Effector memory CD4-positive, alpha-beta T cell (primary cell): ENCODE measurements at regions not wholly inside any gene's neighbourhood (a gene's known extent, or its start where the extent isn't known, plus 50 kb on each side); places are given as distances from the start of the nearest gene placed in this dataset.

Experiments used
- DNase-seq, 3 donors: peaks; one replicate each; pipeline ENCODE4 v3.0.0-alpha.2; 2020
- H3K27ac ChIP-seq: 2 replicates; pipeline ENCODE4 v1.7.0; 2013; ENCODE audit warnings: mild to moderate bottlenecking, low read length, moderate library complexity; ENCODE audit not compliant: insufficient read depth, poor library complexity, severe bottlenecking
- H3K27me3 ChIP-seq: replicated peaks from 2 replicates; pipeline ENCODE4 v1.7.0; 2013; ENCODE audit warnings: mild to moderate bottlenecking, low read length; ENCODE audit not compliant: insufficient read depth, control insufficient read depth, poor library complexity, severe bottlenecking
- H3K36me3 ChIP-seq: 2 replicates; pipeline ENCODE4 v1.7.0; 2013; ENCODE audit warnings: mild to moderate bottlenecking, low read length, moderate library complexity; ENCODE audit not compliant: control insufficient read depth, insufficient read depth
- H3K4me1 ChIP-seq: 2 replicates; pipeline ENCODE4 v1.7.0; 2013; ENCODE audit warnings: low read length, mild to moderate bottlenecking; ENCODE audit not compliant: control insufficient read depth, insufficient read depth, poor library complexity, severe bottlenecking
- H3K4me3 ChIP-seq: 2 replicates; pipeline ENCODE4 v1.7.0; 2013; ENCODE audit warnings: low read length, low read depth, mild to moderate bottlenecking; ENCODE audit not compliant: insufficient read depth, poor library complexity, severe bottlenecking
- H3K9me3 ChIP-seq: 2 replicates; pipeline ENCODE4 v1.7.0; 2013; ENCODE audit warnings: mild to moderate bottlenecking, low read length, moderate library complexity; ENCODE audit not compliant: control insufficient read depth

GRCh38 chr2:611519-611918 lies 65.7 kb downstream of the TMEM18 start:
- H3K27me3 ChIP-seq = no peaks in the 10 kb centered on the region

DNA sequence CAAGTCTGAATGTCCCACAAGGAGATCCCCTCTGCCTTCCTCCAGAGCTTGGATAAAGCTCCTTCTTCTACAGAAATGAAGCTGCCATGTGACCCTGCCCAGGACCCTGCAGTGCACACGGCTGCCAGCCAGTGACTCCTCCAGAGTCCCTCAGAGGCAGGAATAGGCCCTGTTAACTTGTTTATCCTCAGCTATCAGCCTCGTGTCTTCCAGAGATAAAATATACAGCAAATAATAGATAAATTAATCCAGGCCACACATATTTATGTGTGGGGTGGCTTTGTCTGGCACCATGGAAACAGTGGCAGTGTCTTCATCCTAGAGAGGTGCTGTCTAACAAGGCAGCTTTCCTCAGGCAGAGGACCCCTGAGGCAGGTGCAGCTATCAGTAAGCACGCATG lies 66.7 kb downstream of the TMEM18 start:
- no peak for DNase-seq
- Histone ChIP-seq H3K27me3 (no peaks in the 10 kb centered on the region), H3K9me3 (no peaks in the 10 kb centered on the region), H3K4me1 (no peaks in the 10 kb centered on the region), H3K27ac (no peak overlapping the region), H3K36me3 (no peaks in the 10 kb centered on the region), H3K4me3 (no peak overlapping the region)

More at GRCh38 chr2:611519-611918, 65.7 kb downstream of the TMEM18 start:
- H3K9me3 ChIP-seq = no peaks in the 10 kb centered on the region
- no peaks in the 10 kb centered on the region for H3K4me1 ChIP-seq
- no peak overlapping the region for H3K27ac ChIP-seq
- no peaks in the 10 kb centered on the region for H3K36me3 ChIP-seq
- no peak for DNase-seq
- H3K4me3 ChIP-seq = no peak overlapping the region

DNA sequence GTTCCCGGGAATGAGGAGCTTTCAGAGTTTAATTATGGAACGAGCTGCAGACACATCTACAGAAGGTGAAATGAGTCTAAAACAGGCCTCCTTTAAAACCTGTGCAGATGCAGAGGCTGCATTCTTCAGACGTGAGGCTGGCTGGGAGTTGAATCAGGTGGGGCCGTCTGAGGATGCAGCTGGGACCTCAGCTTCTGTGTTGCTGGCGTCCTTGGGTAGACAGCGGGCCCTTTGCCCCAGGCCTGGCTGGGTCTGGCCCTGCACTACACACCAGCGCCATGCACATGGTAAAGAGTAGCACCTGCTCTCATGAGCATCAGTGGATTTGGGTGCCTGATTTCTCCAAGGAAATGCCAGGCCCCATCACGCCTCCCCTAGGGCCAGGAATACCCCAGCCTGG lies 67.3 kb downstream of the TMEM18 start:
- Histone ChIP-seq H3K27me3 (no peaks in the 10 kb centered on the region), H3K27ac (no peak overlapping the region), H3K9me3 (no peaks in the 10 kb centered on the region), H3K36me3 (no peaks in the 10 kb centered on the region), H3K4me3 (no peak overlapping the region), H3K4me1 (no peaks in the 10 kb centered on the region)
- DNase-seq = no peak

GRCh38 chr2:609449-609848 lies 67.8 kb downstream of the TMEM18 start:
- Histone ChIP-seq H3K36me3 (no peaks in the 10 kb centered on the region), H3K9me3 (no peaks in the 10 kb centered on the region), H3K27ac (no peak overlapping the region), H3K4me3 (no peak overlapping the region), H3K27me3 (no peaks in the 10 kb centered on the region), H3K4me1 (no peaks in the 10 kb centered on the region)
- DNase-seq = no peak

GRCh38 chr2:608711-609110 lies 68.5 kb downstream of the TMEM18 start:
- Histone ChIP-seq H3K27ac (no peak overlapping the region), H3K4me3 (no peak overlapping the region), H3K9me3 (no peaks in the 10 kb centered on the region), H3K36me3 (no peaks in the 10 kb centered on the region), H3K27me3 (no peaks in the 10 kb centered on the region), H3K4me1 (no peaks in the 10 kb centered on the region)
- DNase-seq = no peak

GRCh38 chr2:608297-608696 lies 68.9 kb downstream of the TMEM18 start:
- Histone ChIP-seq H3K36me3 (no peaks in the 10 kb centered on the region), H3K27me3 (no peaks in the 10 kb centered on the region), H3K4me3 (no peak overlapping the region), H3K9me3 (no peaks in the 10 kb centered on the region), H3K27ac (no peak overlapping the region), H3K4me1 (no peaks in the 10 kb centered on the region)
- DNase-seq = no peak

DNA sequence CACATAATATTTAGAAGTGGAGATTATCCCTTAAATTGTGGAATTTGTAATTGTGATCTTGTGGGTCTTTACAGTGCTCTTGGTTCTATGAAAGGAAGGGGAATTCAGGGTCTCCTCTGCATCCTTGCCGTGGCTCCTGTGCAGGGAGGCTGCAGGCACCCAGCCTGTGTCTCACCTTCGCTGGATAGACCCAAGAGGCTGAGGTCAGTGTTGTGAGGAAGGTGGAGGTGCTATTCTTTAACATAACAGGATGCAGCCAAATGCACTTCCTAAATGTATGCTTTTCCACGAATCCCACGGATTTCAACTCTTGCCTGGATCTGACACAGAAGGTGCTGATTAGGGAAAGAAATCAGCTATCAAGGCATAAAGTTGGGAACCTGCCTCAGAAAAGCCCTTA lies 69.5 kb downstream of the TMEM18 start:
- Histone ChIP-seq H3K36me3 (no peaks in the 10 kb centered on the region), H3K4me3 (no peak overlapping the region), H3K9me3 (no peaks in the 10 kb centered on the region), H3K27me3 (no peaks in the 10 kb centered on the region), H3K27ac (no peak overlapping the region), H3K4me1 (no peaks in the 10 kb centered on the region)
- no peak for DNase-seq

DNA sequence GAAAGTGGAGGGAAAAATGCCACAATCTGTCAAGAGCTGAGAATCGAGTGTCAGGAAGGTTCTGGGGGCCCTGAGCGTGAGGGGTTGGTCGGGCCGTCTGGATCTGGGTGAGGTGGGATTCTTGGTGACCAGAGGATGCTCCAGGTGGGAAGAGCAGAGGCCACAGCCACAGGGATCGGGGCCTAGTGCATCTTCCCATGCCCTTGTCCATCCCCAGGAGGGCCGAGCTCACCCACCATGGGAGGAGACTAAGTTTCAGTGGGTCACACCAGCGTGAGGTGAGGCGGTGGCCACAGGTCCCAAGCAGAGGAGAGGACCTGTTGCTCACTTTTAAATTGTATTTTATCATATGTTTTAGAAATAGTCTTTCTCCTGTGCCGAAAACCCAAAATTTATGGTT lies 70.0 kb downstream of the TMEM18 start:
- Histone ChIP-seq H3K4me3 (no peak overlapping the region), H3K4me1 (no peaks in the 10 kb centered on the region), H3K36me3 (no peaks in the 10 kb centered on the region), H3K9me3 (no peaks in the 10 kb centered on the region), H3K27me3 (no peaks in the 10 kb centered on the region), H3K27ac (no peak overlapping the region)
- DNase-seq = no peak

- H3K4me3 ChIP-seq = no peak overlapping the region
- H3K4me1 ChIP-seq = no peaks in the 10 kb centered on the region
- H3K27ac ChIP-seq = no peak overlapping the region
- no peaks in the 10 kb centered on the region for H3K27me3 ChIP-seq
- no peaks in the 10 kb centered on the region for H3K36me3 ChIP-seq
- no peaks in the 10 kb centered on the region for H3K9me3 ChIP-seq
- DNase-seq = no peak
These were observed 71.3 kb downstream of the TMEM18 start for GRCh38 chr2:605674-606608.

- no peak for DNase-seq
- Histone ChIP-seq H3K36me3 (no peaks in the 10 kb centered on the region), H3K4me3 (no peak overlapping the region), H3K9me3 (no peaks in the 10 kb centered on the region), H3K27ac (no peak overlapping the region), H3K27me3 (no peaks in the 10 kb centered on the region), H3K4me1 (no peaks in the 10 kb centered on the region)
These were observed 72.2 kb downstream of the TMEM18 start for GRCh38 chr2:604854-605524.
